NT2/D1 (cell line): ENCODE measurements at regions not wholly inside any gene's neighbourhood (a gene's known extent, or its start where the extent isn't known, plus 50 kb on each side); places are given as distances from the start of the nearest gene placed in this dataset.

Source experiments
- DNase-seq: peaks from one replicate; pipeline ENCODE4 v3.0.0-alpha.2; 2011; ENCODE audit warnings: low read depth, low spot score
- H3K27me3 ChIP-seq: 2 replicates; pipeline ENCODE4 v1.6.0; 2011; ENCODE audit warnings: mild to moderate bottlenecking; ENCODE audit not compliant: insufficient read length, insufficient read depth
- H3K36me3 ChIP-seq: 2 replicates; pipeline ENCODE4 v1.6.1; 2011; ENCODE audit warnings: mild to moderate bottlenecking, low read length, mixed read lengths; ENCODE audit not compliant: insufficient read depth, insufficient read length
- H3K4me1 ChIP-seq: 2 replicates; pipeline ENCODE4 v1.5.1; 2011; ENCODE audit not compliant: insufficient read depth, insufficient read length
- H3K4me3 ChIP-seq: 2 replicates; pipeline ENCODE4 v1.5.1; 2011; ENCODE audit warnings: low read depth; ENCODE audit not compliant: insufficient read length
- H3K9ac ChIP-seq: 2 replicates; pipeline ENCODE4 v1.6.0; 2011; ENCODE audit warnings: low read depth; ENCODE audit not compliant: insufficient read length
- H3K9me3 ChIP-seq: 2 replicates; pipeline ENCODE4 v1.5.1; 2011; ENCODE audit warnings: mild to moderate bottlenecking, low read length; ENCODE audit not compliant: insufficient read depth
- SUZ12 ChIP-seq: IDR thresholded peaks from 2 replicates; pipeline ENCODE4 v1.6.1; 2011; ENCODE audit not compliant: insufficient read length, insufficient read depth; ENCODE audit errors: extremely low read depth
- YY1 ChIP-seq: IDR thresholded peaks from 2 replicates; pipeline ENCODE4 v1.6.1; 2011; ENCODE audit not compliant: insufficient read length, insufficient read depth
- ZNF274 ChIP-seq: IDR thresholded peaks from 2 replicates; pipeline ENCODE4 v1.6.1; 2011; ENCODE audit warnings: mild to moderate bottlenecking, low read depth, low read length

GRCh38 chr18:51692612-51693011 lies 495.1 kb upstream of the MEX3C start:
- H3K4me3 ChIP-seq, result no peak overlapping the region
- H3K4me1 ChIP-seq, result no peaks in the 10 kb centered on the region
- no peak for DNase-seq
- TF ChIP-seq ZNF274 (no peak), SUZ12 (no peak), YY1 (no peak)
- H3K27me3 ChIP-seq, result no peaks in the 10 kb centered on the region
- 0 out of 2 replicates have a peak, but pooled peaks cover 4% of the 10 kb centered on the region for H3K9me3 ChIP-seq
- no peak overlapping the region for H3K9ac ChIP-seq
- no peaks in the 10 kb centered on the region for H3K36me3 ChIP-seq

- Histone ChIP-seq H3K4me1 (peaks cover 3% of the 10 kb centered on the region), H3K9ac (no peak overlapping the region), H3K9me3 (peaks cover 12% of the 10 kb centered on the region), H3K4me3 (no peak overlapping the region), H3K36me3 (no peaks in the 10 kb centered on the region), H3K27me3 (no peaks in the 10 kb centered on the region)
- no peak for DNase-seq
- TF ChIP-seq ZNF274 (no peak), SUZ12 (no peak), YY1 (no peak)
Measured at GRCh38 chr18:51711298-51711889, 513.9 kb upstream of the MEX3C start.

GRCh38 chr18:51712821-51713220 lies 515.3 kb upstream of the MEX3C start:
- H3K4me3 ChIP-seq, result no peak overlapping the region
- no peak overlapping the region for H3K9ac ChIP-seq
- peaks cover 6% of the 10 kb centered on the region; the same call in 1 of the 2 replicates for H3K9me3 ChIP-seq
- no peak for DNase-seq
- peaks cover 3% of the 10 kb centered on the region for H3K4me1 ChIP-seq
- no peak for TF ChIP-seq SUZ12
- TF ChIP-seq ZNF274, result no peak
- no peak for TF ChIP-seq YY1
- H3K27me3 ChIP-seq, result no peaks in the 10 kb centered on the region
- H3K36me3 ChIP-seq, result no peaks in the 10 kb centered on the region

GRCh38 chr18:51716277-51716676 lies 518.8 kb upstream of the MEX3C start:
- TF ChIP-seq ZNF274 (no peak), SUZ12 (no peak), YY1 (no peak)
- DNase-seq, result no peak
- Histone ChIP-seq H3K9me3 (peaks cover 6% of the 10 kb centered on the region; the same call in 1 of the 2 replicates), H3K9ac (no peak overlapping the region), H3K4me1 (peaks cover 3% of the 10 kb centered on the region), H3K36me3 (no peaks in the 10 kb centered on the region), H3K27me3 (no peaks in the 10 kb centered on the region), H3K4me3 (no peak overlapping the region)

- no peaks in the 10 kb centered on the region for H3K36me3 ChIP-seq
- H3K27me3 ChIP-seq, result no peaks in the 10 kb centered on the region
- TF ChIP-seq YY1 (no peak), SUZ12 (no peak), ZNF274 (no peak)
- no peak for DNase-seq
- H3K9me3 ChIP-seq, result no peaks in the 10 kb centered on the region
- H3K9ac ChIP-seq, result no peak overlapping the region
- H3K4me1 ChIP-seq, result no peaks in the 10 kb centered on the region
- no peak overlapping the region for H3K4me3 ChIP-seq
Measured at GRCh38 chr18:51721388-51721787, 523.9 kb upstream of the MEX3C start.

GRCh38 chr18:51721996-51722395 lies 524.5 kb upstream of the MEX3C start:
- TF ChIP-seq ZNF274 (no peak), YY1 (no peak), SUZ12 (no peak)
- Histone ChIP-seq H3K4me1 (no peaks in the 10 kb centered on the region), H3K27me3 (no peaks in the 10 kb centered on the region), H3K9me3 (no peaks in the 10 kb centered on the region), H3K36me3 (no peaks in the 10 kb centered on the region), H3K9ac (no peak overlapping the region), H3K4me3 (no peak overlapping the region)
- no peak for DNase-seq

- DNase-seq, result no peak
- Histone ChIP-seq H3K9ac (no peak overlapping the region), H3K4me1 (no peaks in the 10 kb centered on the region), H3K9me3 (no peaks in the 10 kb centered on the region), H3K4me3 (no peak overlapping the region), H3K27me3 (no peaks in the 10 kb centered on the region), H3K36me3 (no peaks in the 10 kb centered on the region)
- TF ChIP-seq SUZ12, result no peak
- no peak for TF ChIP-seq YY1
- TF ChIP-seq ZNF274, result no peak
Measured at GRCh38 chr18:51724790-51725721, 527.6 kb upstream of the MEX3C start.
